HepG2 (cell line): ENCODE measurements at regions not wholly inside any gene's neighbourhood (a gene's known extent, or its start where the extent isn't known, plus 50 kb on each side); places are given as distances from the start of the nearest gene placed in this dataset.
A peak's percentile ranks its signal among the peaks of the same experiment; 100 is the strongest.

Experiments used
- CEBPG ChIP-seq: IDR thresholded peaks from 2 replicates; pipeline ENCODE4 v1.6.1; 2016
- DNMT1 ChIP-seq: sonication (generic); formaldehyde crosslinking; IDR thresholded peaks from 2 replicates; pipeline ENCODE4 v1.5.1; 2020; ENCODE audit warnings: mild to moderate bottlenecking, missing genetic modification reagents
- ERF ChIP-seq: IDR thresholded peaks from 2 replicates; pipeline ENCODE4 v1.6.1; 2018; ENCODE audit warnings: missing biosample characterization, missing genetic modification reagents
- HCFC1 ChIP-seq: fragments of 150-350 bp; IDR thresholded peaks from 2 replicates; pipeline ENCODE4 v1.6.1; 2014; ENCODE audit warnings: low read depth, low read length
- HMG20B ChIP-seq: conservative IDR thresholded peaks from 2 replicates; pipeline ENCODE4 v1.6.1; 2016; ENCODE audit warnings: missing genetic modification reagents, missing compliant biosample characterization
- ISL2 ChIP-seq: sonication (generic); formaldehyde crosslinking; IDR thresholded peaks from 2 replicates; pipeline ENCODE4 v1.5.0; 2020; ENCODE audit warnings: missing genetic modification reagents
- ISX ChIP-seq: sonication (generic); formaldehyde crosslinking; conservative IDR thresholded peaks from 2 replicates; pipeline ENCODE4 v1.5.0; 2020; ENCODE audit warnings: missing genetic modification reagents
- MAX ChIP-seq: IDR thresholded peaks from 2 replicates; pipeline ENCODE4 v1.6.1; 2012; ENCODE audit warnings: inconsistent platforms
- MYC ChIP-seq: sonication (generic); formaldehyde crosslinking; IDR thresholded peaks from 2 replicates; pipeline ENCODE4 v1.9.0; 2021; ENCODE audit warnings: missing genetic modification reagents, borderline replicate concordance
- RAD21 ChIP-seq: fragments of 450-650 bp; formaldehyde crosslinking; IDR thresholded peaks from 2 replicates; pipeline ENCODE4 v1.5.0; 2020; ENCODE audit warnings: mild to moderate bottlenecking
- SOX5 ChIP-seq: IDR thresholded peaks from 2 replicates; pipeline ENCODE4 v1.6.1; 2016; ENCODE audit warnings: borderline replicate concordance
- SRF ChIP-seq: IDR thresholded peaks from 2 replicates; pipeline ENCODE4 v1.6.1; 2011; ENCODE audit warnings: mild to moderate bottlenecking, low read depth, low read length, moderate library complexity
- XBP1 ChIP-seq: sonication (generic); formaldehyde crosslinking; IDR thresholded peaks from 2 replicates; pipeline ENCODE4 v1.5.0; 2020; ENCODE audit warnings: missing genetic modification reagents
- ZBTB39 ChIP-seq: sonication (generic); formaldehyde crosslinking; IDR thresholded peaks from 2 replicates; pipeline ENCODE4 v1.5.0; 2020; ENCODE audit warnings: missing genetic modification reagents
- ZMYM2 ChIP-seq: sonication (generic); formaldehyde crosslinking; IDR thresholded peaks from 2 replicates; pipeline ENCODE4 v1.8.0; 2022; ENCODE audit warnings: mild to moderate bottlenecking, missing genetic modification reagents
- ZMYM3 ChIP-seq: sonication (generic); formaldehyde crosslinking; IDR thresholded peaks from 2 replicates; pipeline ENCODE4 v1.5.1; 2020; ENCODE audit warnings: mild to moderate bottlenecking, missing genetic modification reagents
- ZNF407 ChIP-seq: sonication (generic); formaldehyde crosslinking; IDR thresholded peaks from one replicate; pipeline ENCODE4 v1.5.1; 2020; ENCODE audit warnings: mild to moderate bottlenecking, missing genetic modification reagents; ENCODE audit errors: not compliant biosample characterization
- ZNF720 ChIP-seq: sonication (generic); formaldehyde crosslinking; IDR thresholded peaks from 2 replicates; pipeline ENCODE4 v1.4.0; 2020; ENCODE audit warnings: missing genetic modification reagents
- ZNF737 ChIP-seq: sonication (generic); formaldehyde crosslinking; IDR thresholded peaks from 2 replicates; pipeline ENCODE4 v1.5.0; 2020; ENCODE audit warnings: missing genetic modification reagents, mild to moderate bottlenecking, borderline replicate concordance
- ZNF773 ChIP-seq: sonication (generic); formaldehyde crosslinking; IDR thresholded peaks from 2 replicates; pipeline ENCODE4 v1.4.0; 2020; ENCODE audit warnings: missing genetic modification reagents, borderline replicate concordance
- ZSCAN25 ChIP-seq: sonication (generic); formaldehyde crosslinking; IDR thresholded peaks from 2 replicates; pipeline ENCODE4 v1.8.0; 2022; ENCODE audit warnings: mild to moderate bottlenecking, missing genetic modification reagents
- ZZZ3 ChIP-seq: sonication (generic); formaldehyde crosslinking; IDR thresholded peaks from 2 replicates; pipeline ENCODE4 v1.4.0; 2020; ENCODE audit warnings: missing genetic modification reagents, mild to moderate bottlenecking, borderline replicate concordance

- TF ChIP-seq ZBTB39 (CRISPR knock-in tag) (no peak; the same call in 1 of the 2 replicates), ZNF737 (CRISPR knock-in tag) (no peak), DNMT1 (CRISPR knock-in tag) (no peak), SOX5 (CRISPR knock-in tag) (peak; percentile 84), ZNF773 (no peak), ZMYM2 (peak; percentile 73; the same call in 1 of the 2 replicates), ZZZ3 (CRISPR knock-in tag) (no peak; the same call in 1 of the 2 replicates), MAX (peak; percentile 69), SRF (no peak), MYC (0 out of 2 replicates have a peak, but pooled peaks have one; percentile 8), ISX (no peak), ZNF720 (CRISPR knock-in tag) (no peak), RAD21 (CRISPR knock-in tag) (peak; percentile 52; the same call in 1 of the 2 replicates), ZNF407 (no peak), ERF (CRISPR knock-in tag) (peak; percentile 70), ZMYM3 (peak; percentile 93), HCFC1 (no peak), ZSCAN25 (CRISPR knock-in tag) (peak; percentile 74; the same call in 1 of the 2 replicates), HMG20B (CRISPR knock-in tag) (peak; percentile 84), CEBPG (peak; percentile 85), ISL2 (CRISPR knock-in tag) (peak; percentile 92), XBP1 (no peak)
Observed at GRCh38 chr13:50244713-50245574, 229.7 kb downstream of the KCNRG start (continued).
